Ovary (tissue), 3 donors: ENCODE measurements at regions not wholly inside any gene's neighbourhood (a gene's known extent, or its start where the extent isn't known, plus 50 kb on each side); places are given as distances from the start of the nearest gene placed in this dataset.
"Not testable (repeated sequence)": the region's sequence is repeated elsewhere in the genome, so short reads cannot be mapped to it uniquely, and the experiment has no call there.

Experiments
- POLR2A ChIP-seq: fragments of 450-650 bp; IDR thresholded peaks from one replicate; pipeline ENCODE4 v1.6.1; 2017; ENCODE audit warnings: antibody characterized with exemption, mild to moderate bottlenecking, moderate library complexity
- TF ChIP-seq, protein P1 (sequence below), 3 donors: fragments of 450-650 bp in 2 of 3; fragments of 200-600 bp in 1 of 3; IDR thresholded peaks; one replicate each; pipeline versions ENCODE4 v1.5.1 to v1.8.0; 2016 to 2022; ENCODE audit warnings: antibody characterized with exemption in 3 of 3, mild to moderate bottlenecking in 1 of 3
- donor health status: DM: no; HTN: no; CAD: no.

GRCh38 chr11:109064618-109065311, 357.2 kb upstream of the C11orf87 start:
- TF ChIP-seq, protein P1, sequence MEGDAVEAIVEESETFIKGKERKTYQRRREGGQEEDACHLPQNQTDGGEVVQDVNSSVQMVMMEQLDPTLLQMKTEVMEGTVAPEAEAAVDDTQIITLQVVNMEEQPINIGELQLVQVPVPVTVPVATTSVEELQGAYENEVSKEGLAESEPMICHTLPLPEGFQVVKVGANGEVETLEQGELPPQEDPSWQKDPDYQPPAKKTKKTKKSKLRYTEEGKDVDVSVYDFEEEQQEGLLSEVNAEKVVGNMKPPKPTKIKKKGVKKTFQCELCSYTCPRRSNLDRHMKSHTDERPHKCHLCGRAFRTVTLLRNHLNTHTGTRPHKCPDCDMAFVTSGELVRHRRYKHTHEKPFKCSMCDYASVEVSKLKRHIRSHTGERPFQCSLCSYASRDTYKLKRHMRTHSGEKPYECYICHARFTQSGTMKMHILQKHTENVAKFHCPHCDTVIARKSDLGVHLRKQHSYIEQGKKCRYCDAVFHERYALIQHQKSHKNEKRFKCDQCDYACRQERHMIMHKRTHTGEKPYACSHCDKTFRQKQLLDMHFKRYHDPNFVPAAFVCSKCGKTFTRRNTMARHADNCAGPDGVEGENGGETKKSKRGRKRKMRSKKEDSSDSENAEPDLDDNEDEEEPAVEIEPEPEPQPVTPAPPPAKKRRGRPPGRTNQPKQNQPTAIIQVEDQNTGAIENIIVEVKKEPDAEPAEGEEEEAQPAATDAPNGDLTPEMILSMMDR (IDR thresholded peaks at IDR 0.05): not testable (repeated sequence)
- not testable (repeated sequence) for TF ChIP-seq POLR2A
